ENCODE measurements at regions not wholly inside any gene's neighbourhood (a gene's known extent, or its start where the extent isn't known, plus 50 kb on each side); places are given as distances from the start of the nearest gene placed in this dataset.

GRCh38 chr13:21813110-21813509, 142.2 kb downstream of the FGF9 start:
- no peaks in the 10 kb centered on the region for H4K20me1 ChIP-seq (ENCODE audit: control insufficient read depth, insufficient read depth, low read length, poor library complexity, severe bottlenecking)
- no peak overlapping the region for H3K9ac ChIP-seq (ENCODE audit: low read length)
- no peak overlapping the region for H3K4me2 ChIP-seq (replicated peaks; ENCODE audit: low read depth, low read length, poor library complexity, severe bottlenecking)
- TF ChIP-seq EZH2 (IDR thresholded peaks at IDR 0.05; ENCODE audit: borderline replicate concordance, insufficient read depth, low read depth, low read length, poor library complexity, severe bottlenecking) = no peak
- TF ChIP-seq CTCF (IDR thresholded peaks at IDR 0.05) = no peak
- intact Hi-C loops (cut with micrococcal nuclease) = no loop called here
- no peak for ATAC-seq (ENCODE audit: low read depth)
- Mint-ChIP-seq H3K27me3 (peaks cover 10% of the 10 kb centered on the region), H3K4me1 (no peaks in the 10 kb centered on the region), H3K27ac (no peak overlapping the region), H3K4me3 (no peak overlapping the region), H3K9me3 (ENCODE audit: insufficient read depth) (no peaks in the 10 kb centered on the region)
- no peak for DNase-seq
- no peak overlapping the region for H3K4me3 ChIP-seq (ENCODE audit: control extremely low read depth in 1 of 5, extremely low read depth in 1 of 5, insufficient read depth in 1 of 5, low read depth in 2 of 5, low read length in 4 of 5)
- no CpG with 5 or more reads among the region's 4 CpGs for WGBS (ENCODE audit: insufficient coverage)
- ChIA-PET POLR2A (interaction anchor here (0.6 kb wide), 1 partner anchor 31 kb away, joined by 6 read pairs; no protein-coding TSS in a partner anchor), CTCF (interaction anchor here (1.3 kb wide), 1 partner anchor 21 kb away, joined by 3 read pairs; no protein-coding TSS in a partner anchor)
- no peaks in the 10 kb centered on the region for H3K27me3 ChIP-seq (replicated peaks in 1 of 4; ENCODE audit: control extremely low read depth in 1 of 4, control insufficient read depth in 3 of 4, insufficient read depth in 4 of 4, low read length in 3 of 4)
- H3K27ac ChIP-seq (ENCODE audit: low read length in 2 of 2) = no peak overlapping the region
- H3K79me2 ChIP-seq (ENCODE audit: control insufficient read depth, insufficient read depth, low read length) = no peaks in the 10 kb centered on the region
- no peaks in the 10 kb centered on the region for H3K4me1 ChIP-seq (ENCODE audit: control insufficient read depth in 2 of 2, insufficient read depth in 2 of 2, low read length in 2 of 2)
- no peak overlapping the region for H2AFZ ChIP-seq (ENCODE audit: insufficient read depth, low read depth, low read length, poor library complexity, severe bottlenecking)
- peaks cover 0 to 21% (median 0%) of the 10 kb centered on the region in 3 donors for H3K9me3 ChIP-seq (ENCODE audit: control extremely low read depth in 1 of 3, control insufficient read depth in 2 of 3, insufficient read depth in 1 of 3, low read length in 2 of 3)
- H3K36me3 ChIP-seq (replicated peaks in 1 of 2; ENCODE audit: control extremely low read depth in 1 of 2, control insufficient read depth in 1 of 2, extremely low read depth in 1 of 2, insufficient read depth in 2 of 2, low read length in 1 of 2) = no peaks in the 10 kb centered on the region

DNA sequence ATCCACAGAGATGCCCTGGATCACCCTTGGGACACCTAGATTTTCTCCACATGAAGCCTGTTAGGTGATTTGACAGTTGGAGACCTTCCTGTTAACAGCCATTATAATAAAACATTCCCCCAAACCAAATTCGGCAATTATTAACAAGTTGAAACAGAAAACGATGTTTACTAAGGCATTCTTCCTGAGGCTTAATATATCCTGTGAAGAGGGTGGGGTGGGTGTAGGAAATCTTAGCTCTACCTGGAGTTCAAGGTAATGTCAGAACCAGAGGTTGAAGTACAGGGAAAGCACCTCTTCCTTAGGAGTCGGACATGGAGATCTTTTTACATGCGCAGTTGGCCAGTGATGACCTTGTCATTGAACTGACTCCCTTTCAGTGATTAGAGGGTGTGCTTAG, 143.0 kb downstream of the FGF9 start:
- Histone ChIP-seq H3K9me3 (ENCODE audit: control extremely low read depth in 1 of 3, control insufficient read depth in 2 of 3, insufficient read depth in 1 of 3, low read length in 2 of 3) (peaks cover 0 to 27% (median 0%) of the 10 kb centered on the region in 3 donors), H3K4me1 (ENCODE audit: control insufficient read depth in 2 of 2, insufficient read depth in 2 of 2, low read length in 2 of 2) (no peaks in the 10 kb centered on the region), H3K27ac (ENCODE audit: low read length in 2 of 2) (no peak overlapping the region), H3K4me2 (replicated peaks; ENCODE audit: low read depth, low read length, poor library complexity, severe bottlenecking) (no peak overlapping the region), H3K27me3 (replicated peaks in 1 of 4; ENCODE audit: control extremely low read depth in 1 of 4, control insufficient read depth in 3 of 4, insufficient read depth in 4 of 4, low read length in 3 of 4) (no peaks in the 10 kb centered on the region), H2AFZ (ENCODE audit: insufficient read depth, low read depth, low read length, poor library complexity, severe bottlenecking) (no peak overlapping the region), H4K20me1 (ENCODE audit: control insufficient read depth, insufficient read depth, low read length, poor library complexity, severe bottlenecking) (no peaks in the 10 kb centered on the region), H3K4me3 (ENCODE audit: control extremely low read depth in 1 of 5, extremely low read depth in 1 of 5, insufficient read depth in 1 of 5, low read depth in 2 of 5, low read length in 4 of 5) (no peak overlapping the region), H3K79me2 (ENCODE audit: control insufficient read depth, insufficient read depth, low read length) (no peaks in the 10 kb centered on the region), H3K9ac (ENCODE audit: low read length) (no peak overlapping the region), H3K36me3 (replicated peaks in 1 of 2; ENCODE audit: control extremely low read depth in 1 of 2, control insufficient read depth in 1 of 2, extremely low read depth in 1 of 2, insufficient read depth in 2 of 2, low read length in 1 of 2) (no peaks in the 10 kb centered on the region)
- Mint-ChIP-seq H3K9me3 (ENCODE audit: insufficient read depth) (peaks cover 2% of the 10 kb centered on the region), H3K4me3 (no peak overlapping the region), H3K27ac (no peak overlapping the region), H3K4me1 (no peaks in the 10 kb centered on the region), H3K27me3 (peaks cover 10% of the 10 kb centered on the region)
- no peak for TF ChIP-seq CTCF (IDR thresholded peaks at IDR 0.05)
- no peak for DNase-seq
- ChIA-PET CTCF (no interaction called here), POLR2A (no interaction called here)
- no peak for ATAC-seq (ENCODE audit: low read depth)
- intact Hi-C loops (cut with micrococcal nuclease) = no loop called here
- WGBS (ENCODE audit: insufficient coverage) = 100% methylated on average over 3 of the region's 4 CpGs

All from B cell (primary cell).